GM13977 (cell line): ENCODE measurements at regions not wholly inside any gene's neighbourhood (a gene's known extent, or its start where the extent isn't known, plus 50 kb on each side); places are given as distances from the start of the nearest gene placed in this dataset.

Experiments used
- DNase-seq: peaks from one replicate; pipeline ENCODE4 v3.0.0; 2012; ENCODE audit warnings: low spot score
- in situ Hi-C: fragments of 300-500 bp; cut with MboI; formaldehyde crosslinking; loops from one replicate; pipeline ENCODE4 v1.12.0; 2022; ENCODE audit warnings: low sequenced_read_pairs, low pct_unique_long_range_greater_than_20kb, mixed read lengths, inconsistent platforms; ENCODE audit not compliant: unreplicated experiment
- TF ChIP-seq, protein P1 (sequence below): IDR thresholded peaks from 2 replicates; pipeline ENCODE4 v1.5.1; 2012; ENCODE audit warnings: mild to moderate bottlenecking, control low read depth; ENCODE audit not compliant: insufficient read depth; ENCODE audit errors: extremely low read depth, missing control alignments

DNA sequence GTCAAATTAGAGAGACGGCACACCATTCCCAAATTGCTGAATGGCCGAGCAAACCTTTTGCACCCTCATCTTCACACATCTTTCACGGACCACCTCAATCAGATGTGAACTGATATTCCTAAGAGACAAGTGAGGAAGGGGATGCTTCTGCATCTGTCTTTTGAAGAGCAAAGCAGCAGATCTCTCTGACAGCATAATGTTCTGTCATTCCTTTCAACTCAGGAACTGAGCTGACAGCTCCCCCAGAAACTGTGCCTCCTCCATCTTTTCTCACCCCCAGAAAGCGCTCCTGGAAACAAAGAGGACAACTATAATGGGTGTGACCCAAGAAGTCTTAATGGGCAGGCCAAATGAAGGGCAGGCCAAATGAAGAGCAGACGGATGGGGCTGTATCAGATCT, 256.4 kb downstream of the C1orf94 start:
- TF ChIP-seq, protein P1, sequence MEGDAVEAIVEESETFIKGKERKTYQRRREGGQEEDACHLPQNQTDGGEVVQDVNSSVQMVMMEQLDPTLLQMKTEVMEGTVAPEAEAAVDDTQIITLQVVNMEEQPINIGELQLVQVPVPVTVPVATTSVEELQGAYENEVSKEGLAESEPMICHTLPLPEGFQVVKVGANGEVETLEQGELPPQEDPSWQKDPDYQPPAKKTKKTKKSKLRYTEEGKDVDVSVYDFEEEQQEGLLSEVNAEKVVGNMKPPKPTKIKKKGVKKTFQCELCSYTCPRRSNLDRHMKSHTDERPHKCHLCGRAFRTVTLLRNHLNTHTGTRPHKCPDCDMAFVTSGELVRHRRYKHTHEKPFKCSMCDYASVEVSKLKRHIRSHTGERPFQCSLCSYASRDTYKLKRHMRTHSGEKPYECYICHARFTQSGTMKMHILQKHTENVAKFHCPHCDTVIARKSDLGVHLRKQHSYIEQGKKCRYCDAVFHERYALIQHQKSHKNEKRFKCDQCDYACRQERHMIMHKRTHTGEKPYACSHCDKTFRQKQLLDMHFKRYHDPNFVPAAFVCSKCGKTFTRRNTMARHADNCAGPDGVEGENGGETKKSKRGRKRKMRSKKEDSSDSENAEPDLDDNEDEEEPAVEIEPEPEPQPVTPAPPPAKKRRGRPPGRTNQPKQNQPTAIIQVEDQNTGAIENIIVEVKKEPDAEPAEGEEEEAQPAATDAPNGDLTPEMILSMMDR, result no peak
- in situ Hi-C loops, result no loop called here
- no peak for DNase-seq

DNA sequence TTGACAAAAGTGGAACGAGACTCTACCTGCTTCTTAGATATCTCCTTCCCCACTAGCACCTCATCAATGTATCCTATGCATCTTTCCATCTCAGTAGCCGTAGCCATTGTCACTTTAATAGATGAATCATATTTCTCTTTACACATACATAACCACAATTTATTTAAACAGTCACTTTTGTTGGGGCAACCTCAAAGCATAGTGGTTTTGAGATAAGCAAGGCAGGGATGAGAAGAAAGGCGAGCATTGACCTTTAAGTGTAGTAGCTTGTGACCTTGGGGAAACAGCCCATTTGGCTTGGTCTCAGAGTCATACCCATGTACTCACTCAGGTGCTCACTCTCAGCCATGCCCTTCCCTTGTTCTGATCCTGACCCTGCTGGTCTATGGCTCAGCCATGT, 260.1 kb downstream of the C1orf94 start:
- TF ChIP-seq, protein P1, result no peak
- DNase-seq, result no peak
- in situ Hi-C loops, result no loop called here

DNA sequence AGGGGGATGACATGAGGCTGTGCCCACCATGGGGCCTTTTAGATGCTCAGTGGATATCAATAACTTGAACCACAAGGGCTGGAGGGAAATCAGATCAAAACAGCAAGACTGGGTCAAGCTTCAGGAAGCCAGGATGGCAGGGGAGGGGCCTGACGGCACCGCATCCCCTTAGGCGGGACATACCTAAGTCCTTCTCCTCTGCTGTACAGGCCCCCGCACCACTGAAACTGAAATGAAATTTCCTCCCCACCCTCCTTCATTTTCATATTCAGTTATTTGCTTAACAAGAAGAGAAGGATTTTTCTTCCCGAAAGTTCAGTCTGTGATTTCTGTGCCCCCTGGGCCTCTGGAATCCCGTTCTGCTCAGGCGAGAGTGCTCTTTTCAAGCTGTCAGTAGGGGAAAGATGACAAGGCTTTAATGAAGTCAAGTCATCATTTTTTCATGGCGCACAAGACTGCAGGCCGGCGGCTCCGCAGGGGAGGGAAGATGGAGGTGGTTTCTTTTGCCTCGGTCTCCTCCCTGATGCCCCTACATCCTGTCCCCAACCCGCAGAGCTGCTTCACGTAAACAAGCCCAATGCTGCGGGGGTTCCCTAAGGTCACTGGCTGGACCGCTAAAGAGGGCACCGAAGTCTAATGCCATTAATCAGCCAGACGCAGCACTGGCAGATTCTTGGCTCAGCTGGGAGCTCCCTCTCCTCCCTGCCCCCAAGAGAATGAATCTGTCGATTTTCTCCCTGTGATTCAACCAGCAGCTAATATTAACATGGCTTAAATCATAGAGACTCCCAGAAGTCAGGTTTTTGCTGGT, 264.8 kb downstream of the C1orf94 start:
- TF ChIP-seq, protein P1, result no peak
- in situ Hi-C loops, result no loop called here
- DNase-seq, result no peak

DNA sequence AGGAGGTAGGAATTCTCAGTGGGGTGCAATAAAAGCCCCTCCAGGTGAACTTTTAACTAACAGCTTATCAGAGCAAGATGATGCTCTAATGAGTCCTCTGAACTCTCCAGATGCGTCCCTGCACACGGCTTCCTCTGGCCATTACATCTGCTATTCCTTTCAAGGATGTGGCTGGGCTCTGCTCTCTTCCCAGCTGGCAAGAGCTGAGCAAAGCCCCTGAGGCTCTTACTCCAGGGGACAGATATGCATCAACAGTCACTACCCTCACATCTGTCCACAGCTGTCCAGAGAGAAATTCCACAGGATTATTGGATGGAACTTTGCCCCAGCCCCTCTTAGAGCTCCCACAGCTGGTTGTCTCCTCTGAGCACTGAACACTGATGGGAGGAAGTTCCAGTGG, 267.8 kb downstream of the C1orf94 start:
- in situ Hi-C loops, result no loop called here
- no peak for DNase-seq
- TF ChIP-seq, protein P1, result no peak

DNA sequence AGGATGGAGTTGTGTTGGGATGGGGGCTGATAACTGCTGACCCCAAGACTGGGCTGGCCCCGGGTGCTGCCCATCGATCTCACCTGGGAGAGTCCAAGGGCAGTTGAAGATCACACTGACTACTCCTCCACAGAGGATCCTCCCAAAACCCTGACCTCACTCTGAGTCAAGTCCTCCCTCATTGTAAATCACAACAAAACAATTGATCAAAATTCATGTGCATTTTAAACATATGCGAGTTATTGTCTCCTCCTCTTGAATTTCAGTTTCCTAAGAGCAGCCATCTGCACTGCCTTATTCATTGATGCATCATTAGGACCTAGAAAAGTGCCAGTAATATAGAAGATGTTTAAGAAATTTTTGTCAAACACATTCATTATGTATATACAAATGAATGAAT, 273.6 kb downstream of the C1orf94 start:
- TF ChIP-seq, protein P1, result no peak
- DNase-seq, result no peak
- in situ Hi-C loops, result no loop called here

DNA sequence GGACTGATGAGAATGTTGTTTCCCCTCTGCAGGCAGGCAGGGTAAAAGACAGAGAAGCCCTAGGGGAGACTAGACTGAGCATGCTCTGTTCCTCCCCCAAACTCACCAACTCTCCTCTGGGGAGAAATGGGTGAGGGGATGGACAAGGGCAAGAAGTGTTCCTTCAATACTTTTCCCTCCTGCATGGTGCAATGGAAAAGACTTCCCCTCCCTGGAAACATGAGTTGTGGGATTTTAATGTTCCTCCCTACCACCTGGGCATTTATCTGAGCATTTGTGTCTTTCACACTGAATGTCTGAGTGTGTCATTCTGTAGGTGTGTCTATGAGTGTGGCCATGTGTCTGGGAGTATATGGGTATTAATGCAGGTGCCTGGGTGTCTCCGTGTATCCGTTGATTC, 275.7 kb downstream of the C1orf94 start:
- TF ChIP-seq, protein P1, result no peak
- DNase-seq, result no peak
- in situ Hi-C loops, result no loop called here
